T follicular helper cell (primary cell): ENCODE measurements at regions not wholly inside any gene's neighbourhood (a gene's known extent, or its start where the extent isn't known, plus 50 kb on each side); places are given as distances from the start of the nearest gene placed in this dataset.
"Not testable (repeated sequence)": the region's sequence is repeated elsewhere in the genome, so short reads cannot be mapped to it uniquely, and the experiment has no call there.

ENCODE experiments used
- DNase-seq: peaks from one replicate; pipeline ENCODE4 v3.0.0-alpha.2; 2020; ENCODE audit warnings: low read depth

- DNase-seq = no peak
Observed at GRCh38 chr1:61580417-61580816, 144.5 kb downstream of the TM2D1 start.

DNA sequence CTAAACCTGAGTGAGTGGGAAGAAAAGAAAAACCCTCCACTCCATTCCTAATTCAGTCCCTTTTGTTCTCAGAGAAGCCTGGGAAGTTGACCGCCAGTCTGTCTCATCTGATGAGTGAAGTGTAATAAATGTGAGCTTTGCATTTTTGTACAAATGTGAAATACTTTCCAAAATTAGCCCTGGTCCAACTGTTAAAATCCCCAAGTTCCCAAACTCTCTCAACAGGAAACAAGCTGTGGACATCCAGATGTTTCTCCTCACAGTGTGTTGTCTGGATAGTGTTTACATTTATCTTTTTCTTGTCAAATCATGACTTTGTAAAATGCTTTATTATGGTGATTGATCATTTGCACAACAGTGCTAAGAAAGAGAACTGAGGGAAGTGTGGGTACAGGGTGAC lies 145.1 kb downstream of the TM2D1 start:
- no peak for DNase-seq

DNA sequence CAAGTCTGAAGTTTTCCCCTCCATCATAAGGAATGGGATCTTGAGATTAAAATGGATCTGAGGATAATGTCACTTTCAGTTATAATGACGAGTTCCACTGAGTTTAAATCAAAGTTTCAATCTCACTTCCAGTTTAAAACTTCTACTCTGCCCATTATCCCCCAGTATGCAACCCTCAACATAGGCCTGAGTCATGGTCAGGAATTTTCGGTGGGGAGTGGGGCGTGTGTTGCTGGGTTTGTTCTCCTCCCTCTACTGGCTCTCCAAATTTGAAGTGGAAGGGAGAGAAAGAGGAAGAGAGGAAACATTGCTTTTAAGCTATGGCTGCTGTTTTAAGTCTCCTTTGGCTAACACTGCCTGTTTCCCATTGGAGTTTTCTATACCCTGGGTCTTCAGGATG lies 152.9 kb downstream of the TM2D1 start:
- no peak for DNase-seq

DNA sequence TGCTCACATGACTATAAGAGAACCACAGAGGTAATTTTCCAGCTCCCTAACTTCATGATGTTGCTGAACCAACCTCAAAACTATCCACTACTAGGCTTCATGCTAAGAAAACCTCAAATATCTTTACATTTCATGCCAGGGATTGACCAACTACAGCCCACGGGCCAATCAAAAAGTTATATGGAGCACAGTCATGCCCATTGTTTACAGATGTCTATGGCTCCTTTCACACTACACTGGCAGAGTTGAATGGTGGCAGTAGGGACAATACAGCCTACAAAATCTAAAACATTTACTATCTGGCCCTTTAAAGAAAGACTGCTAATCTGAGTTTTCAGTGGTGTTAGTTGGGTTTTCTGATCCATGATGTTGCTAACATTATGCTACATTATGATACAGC lies 154.8 kb downstream of the TM2D1 start:
- no peak for DNase-seq

DNA sequence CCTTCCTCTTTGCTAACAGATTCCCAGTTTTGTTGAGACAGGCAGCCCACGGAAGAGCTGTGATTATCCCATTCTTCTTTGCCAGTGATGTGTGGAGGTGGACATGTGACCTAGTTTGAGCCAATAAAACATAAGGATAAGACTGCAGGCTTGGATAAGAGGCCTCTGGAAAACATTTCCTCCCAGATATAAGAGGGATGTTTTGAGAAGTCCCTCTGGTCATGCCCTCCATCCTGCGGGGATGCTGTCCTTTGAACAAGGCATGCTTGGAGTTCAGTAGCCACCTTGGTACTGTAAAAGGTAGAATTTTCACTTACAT lies 155.7 kb downstream of the TM2D1 start:
- DNase-seq = no peak

DNA sequence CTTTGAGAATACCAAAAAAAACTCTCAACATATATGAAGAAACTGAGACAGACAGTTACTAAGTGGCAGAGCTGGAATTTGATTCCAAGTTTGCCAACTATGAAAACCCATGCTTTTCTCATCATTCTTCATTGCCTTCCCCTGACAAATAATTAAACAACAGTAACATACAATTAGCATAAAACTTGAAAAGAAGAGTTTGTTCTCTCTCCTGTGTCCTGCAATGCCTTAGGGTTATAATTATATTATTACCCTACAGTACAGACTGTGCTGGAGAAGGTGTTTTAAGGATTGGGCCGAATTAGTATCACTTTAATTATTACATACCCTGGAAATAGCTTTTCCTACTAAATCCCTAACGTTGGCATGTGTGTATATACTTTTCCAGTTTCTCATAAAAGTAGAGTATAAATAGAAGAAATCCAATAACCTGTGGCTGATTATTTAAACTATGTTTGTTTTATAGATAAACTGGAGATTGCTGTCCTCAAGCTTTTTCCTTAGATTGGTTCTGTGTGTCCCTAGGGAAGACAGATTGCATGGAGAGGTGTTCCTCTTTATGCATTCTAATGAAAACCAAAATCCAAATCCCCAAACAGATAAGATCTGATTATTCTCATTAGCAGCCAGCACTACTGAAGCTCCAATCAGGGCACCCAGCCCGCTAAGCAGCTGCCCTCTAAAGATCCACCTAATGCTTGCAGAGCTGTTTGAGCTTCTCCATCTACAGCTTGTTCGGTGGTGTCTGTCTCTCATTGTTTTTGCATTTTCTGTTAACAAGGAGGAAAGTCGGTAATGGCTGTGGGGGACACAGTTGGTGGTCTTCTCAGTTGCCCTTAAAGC lies 156.3 kb downstream of the TM2D1 start:
- no peak for DNase-seq

DNA sequence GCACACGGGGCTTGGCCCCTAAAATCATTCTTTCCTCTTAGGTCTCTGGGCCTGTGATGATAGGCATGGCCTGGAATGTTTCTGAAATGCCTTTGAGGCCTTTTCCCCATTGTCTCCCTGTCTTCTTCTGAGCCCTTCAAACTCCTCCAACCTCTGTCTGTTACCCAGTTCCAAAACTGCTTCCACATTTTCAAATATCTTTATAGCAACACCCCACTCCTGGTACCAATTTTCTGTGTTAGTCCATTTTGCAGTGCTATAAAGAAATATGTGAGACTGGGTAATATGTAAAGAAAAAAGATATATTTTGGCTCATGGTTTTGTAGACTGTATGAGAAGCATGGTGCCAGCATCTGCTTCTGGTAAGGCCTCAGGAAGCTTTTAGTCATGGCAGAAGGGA lies 158.8 kb downstream of the TM2D1 start:
- DNase-seq = no peak

DNA sequence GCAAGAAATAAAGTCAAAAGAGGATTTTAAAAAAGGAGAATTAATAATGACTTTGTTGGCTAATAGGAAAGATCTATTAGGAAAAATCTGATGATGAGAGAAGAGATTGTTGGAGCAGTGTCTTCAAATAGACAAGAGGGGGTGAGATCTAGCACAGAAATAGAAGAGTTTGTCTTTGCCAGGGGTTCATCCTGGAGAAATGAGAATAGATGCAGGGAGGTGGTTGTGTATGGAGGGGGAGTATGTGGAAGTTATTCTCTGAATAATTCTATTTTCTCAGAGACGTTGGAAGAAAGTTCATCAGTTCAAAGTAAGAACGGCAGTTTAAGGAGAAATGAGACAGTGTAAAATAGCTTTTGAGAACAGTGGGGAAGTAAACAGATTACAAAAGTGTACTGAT lies 161.3 kb downstream of the TM2D1 start:
- DNase-seq = no peak

DNA sequence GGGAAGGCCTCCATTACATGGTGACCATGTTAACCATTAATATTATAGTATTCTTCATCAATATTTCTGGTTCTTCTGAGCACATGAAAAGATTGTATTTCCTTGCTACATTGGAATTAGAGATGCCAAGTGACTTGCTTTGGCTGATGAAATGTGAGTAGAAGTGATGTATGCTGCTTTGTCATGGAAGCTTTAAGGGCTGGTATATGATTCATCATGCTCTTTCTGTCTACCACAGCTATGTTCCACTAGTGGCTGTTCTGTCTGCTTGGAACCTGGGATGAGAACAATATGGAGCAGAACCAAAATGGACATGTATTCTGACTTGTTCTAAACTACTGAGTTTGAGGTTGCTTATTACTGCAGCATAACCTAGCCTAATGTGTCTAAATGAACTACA lies 163.3 kb downstream of the TM2D1 start:
- DNase-seq = no peak

- DNase-seq = no peak
Observed at GRCh38 chr1:61560385-61560784, 164.6 kb downstream of the TM2D1 start.

DNA sequence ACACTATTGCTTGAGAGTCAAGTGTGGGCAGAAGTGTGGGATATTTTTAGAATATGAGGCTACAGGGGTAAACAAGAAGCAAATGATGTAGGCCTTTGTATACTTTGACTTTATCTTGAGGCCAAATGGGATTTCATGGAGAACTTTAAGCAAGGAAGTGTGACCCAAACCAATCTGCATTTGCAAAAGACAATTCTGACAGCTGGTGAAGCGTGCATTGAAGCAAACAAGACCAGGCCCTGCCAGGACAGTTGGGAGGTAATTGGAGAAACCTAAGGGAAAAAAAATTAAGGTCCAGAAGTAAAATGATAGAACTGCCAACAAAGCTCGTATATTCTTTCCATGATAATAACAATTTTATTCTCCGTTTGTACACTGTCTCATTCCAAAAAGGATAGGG lies 168.3 kb downstream of the TM2D1 start:
- DNase-seq = no peak

- DNase-seq = no peak
Observed at GRCh38 chr1:61552630-61553305, 172.2 kb downstream of the TM2D1 start.

GRCh38 chr1:61547302-61547701 lies 177.6 kb downstream of the TM2D1 start:
- DNase-seq = not testable (repeated sequence)

GRCh38 chr1:61544870-61545269 lies 180.1 kb downstream of the TM2D1 start:
- DNase-seq = not testable (repeated sequence)

DNA sequence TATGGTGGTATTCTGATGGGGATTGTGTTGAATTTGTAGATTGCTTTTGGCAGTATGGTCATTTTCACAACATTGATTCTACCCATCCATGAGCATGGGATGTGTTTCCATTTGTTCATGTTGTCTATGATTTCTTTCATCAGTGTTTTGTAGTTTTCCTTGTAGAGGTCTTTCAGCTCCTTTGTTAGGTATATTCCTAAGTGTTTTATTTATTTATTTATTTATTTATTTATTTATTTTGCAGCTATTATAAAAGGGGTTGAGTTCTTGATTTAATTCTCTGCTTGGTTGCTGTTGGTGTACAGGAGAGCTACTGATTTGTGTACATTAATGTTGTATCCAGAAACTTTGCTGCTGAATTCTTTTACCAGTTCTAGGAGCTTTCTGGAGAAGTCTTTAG lies 181.4 kb downstream of the TM2D1 start:
- DNase-seq = not testable (repeated sequence)

- DNase-seq = no peak
Observed at GRCh38 chr1:61539720-61540462, 185.1 kb downstream of the TM2D1 start.

DNA sequence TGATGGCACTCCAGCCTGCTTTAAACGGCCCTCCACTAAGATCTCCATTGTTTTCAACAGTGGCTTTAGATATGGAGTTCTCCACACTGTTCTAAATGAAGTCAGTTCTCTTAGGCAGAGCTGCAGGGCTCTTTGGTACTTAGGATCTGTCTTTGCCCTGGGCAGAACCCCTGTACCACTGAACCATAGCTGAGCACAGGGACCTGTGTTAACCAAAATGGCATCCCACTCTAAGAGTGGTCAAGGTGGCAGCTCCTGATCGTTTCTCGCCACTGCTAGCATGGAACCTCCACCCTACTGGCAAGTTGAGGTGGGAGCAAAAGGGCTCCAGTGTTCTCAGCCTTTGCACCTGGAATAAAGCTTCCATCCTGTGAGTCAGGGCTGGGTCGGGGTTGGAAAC lies 186.7 kb downstream of the TM2D1 start:
- no peak for DNase-seq

DNA sequence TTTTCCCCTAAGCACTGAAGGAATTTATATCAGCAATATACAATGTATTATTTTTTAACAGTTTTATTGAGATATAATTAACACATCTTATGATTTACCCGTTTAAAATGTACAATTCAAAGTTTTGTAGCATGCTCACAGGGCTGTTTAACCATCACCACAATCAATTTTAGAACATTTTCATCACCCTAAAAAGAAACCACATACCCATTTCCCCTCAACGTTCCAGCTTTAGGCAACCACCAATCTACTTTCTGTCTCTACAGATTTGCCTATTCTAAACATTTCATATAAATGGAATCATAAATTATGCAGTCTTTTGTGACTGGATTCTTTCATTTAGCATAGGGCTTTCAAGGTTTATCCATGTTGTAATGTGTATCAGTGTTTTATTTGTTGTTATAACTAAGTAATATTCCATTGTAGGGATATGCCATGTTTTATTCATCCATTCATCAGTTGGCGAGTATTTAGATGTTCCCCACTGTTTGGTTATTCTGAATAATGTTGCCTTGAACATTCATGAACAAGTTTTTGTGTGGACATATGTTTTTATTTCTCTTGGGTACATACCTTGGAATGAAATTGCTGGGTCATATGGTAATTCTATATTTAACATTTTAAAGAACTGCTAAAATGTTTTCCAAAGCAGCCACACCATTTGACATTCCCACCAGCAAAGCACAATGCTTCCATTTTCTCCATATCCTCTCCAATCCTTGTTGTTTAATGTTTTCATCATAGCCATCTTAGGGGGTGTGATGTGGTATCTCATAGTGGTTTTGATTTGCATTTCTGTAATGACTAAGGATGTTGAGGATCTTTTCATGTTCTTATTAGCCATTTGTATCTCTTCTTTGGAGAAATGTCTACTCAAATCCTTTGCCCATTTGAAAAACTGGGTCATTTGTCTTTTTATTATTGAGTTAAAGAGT lies 188.5 kb downstream of the TM2D1 start:
- no peak for DNase-seq

GRCh38 chr1:61534847-61535246 lies 190.1 kb downstream of the TM2D1 start:
- DNase-seq = no peak

DNA sequence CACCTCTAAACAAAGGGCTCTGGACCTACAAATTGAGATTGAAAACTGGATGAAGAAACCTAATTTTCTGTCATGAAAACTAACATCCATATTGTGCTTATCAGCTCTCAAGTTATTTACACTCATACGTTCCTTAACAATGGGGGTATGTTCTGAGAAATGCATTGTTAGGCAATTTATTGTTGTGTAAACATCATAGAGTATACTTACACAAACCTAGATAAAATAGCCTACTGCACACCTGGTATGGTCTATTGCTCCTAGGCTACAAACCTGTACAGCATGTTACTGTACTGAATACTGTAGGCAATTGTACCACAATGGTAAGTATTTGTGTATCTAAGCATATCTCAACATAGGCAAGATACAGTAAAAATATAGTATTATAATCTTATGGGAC lies 191.4 kb downstream of the TM2D1 start:
- DNase-seq = no peak

- DNase-seq = no peak
Observed at GRCh38 chr1:61531716-61532115, 193.2 kb downstream of the TM2D1 start.
